HG02610 (cell line): ENCODE measurements at regions not wholly inside any gene's neighbourhood (a gene's known extent, or its start where the extent isn't known, plus 50 kb on each side); places are given as distances from the start of the nearest gene placed in this dataset.
"Not testable (repeated sequence)": the region's sequence is repeated elsewhere in the genome, so short reads cannot be mapped to it uniquely, and the experiment has no call there.

Experiments used
- ATAC-seq: cut with Tn5 transposase; IDR thresholded peaks from one replicate; pipeline ENCODE4 v1.9.1; 2021; ENCODE audit warnings: mild to moderate bottlenecking, moderate library complexity; ENCODE audit not compliant: unreplicated experiment

DNA sequence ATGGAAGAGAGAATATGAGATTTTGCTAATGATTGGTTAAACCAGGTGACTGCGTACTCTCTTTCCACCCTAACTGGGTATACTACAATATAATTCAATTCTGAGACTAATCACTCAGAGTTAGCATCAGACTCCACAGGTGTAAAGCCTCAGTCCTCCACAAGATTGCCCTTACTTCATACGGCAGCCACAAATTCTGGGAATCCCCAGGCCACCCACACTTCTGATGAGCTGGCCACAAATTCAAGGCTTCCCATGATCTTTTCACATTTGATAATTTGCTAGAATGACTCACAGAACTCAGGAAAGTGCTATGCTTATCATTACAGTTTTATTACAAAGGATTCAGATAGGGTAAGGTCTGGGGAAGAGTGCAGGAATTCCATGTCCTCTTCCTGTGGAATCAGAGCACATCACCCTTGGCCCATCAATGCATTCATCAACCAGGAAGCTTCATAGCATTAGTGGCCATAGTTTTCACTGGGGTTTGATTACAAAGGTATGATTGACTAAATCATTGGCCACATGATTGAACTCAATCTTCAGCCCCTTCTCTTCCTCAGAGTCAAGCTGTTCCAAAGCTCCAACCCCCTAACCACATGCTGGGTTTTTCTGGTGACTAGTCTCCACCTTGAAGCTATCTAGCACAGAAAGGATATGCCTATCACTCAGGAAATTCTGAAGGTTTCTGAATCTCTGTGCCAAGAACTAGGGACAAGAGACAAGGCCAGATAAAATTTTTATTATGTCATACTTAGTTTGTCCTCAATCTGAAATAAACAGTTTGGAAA lies 131.7 kb downstream of the HHIPL2 start:
- no peak for ATAC-seq

DNA sequence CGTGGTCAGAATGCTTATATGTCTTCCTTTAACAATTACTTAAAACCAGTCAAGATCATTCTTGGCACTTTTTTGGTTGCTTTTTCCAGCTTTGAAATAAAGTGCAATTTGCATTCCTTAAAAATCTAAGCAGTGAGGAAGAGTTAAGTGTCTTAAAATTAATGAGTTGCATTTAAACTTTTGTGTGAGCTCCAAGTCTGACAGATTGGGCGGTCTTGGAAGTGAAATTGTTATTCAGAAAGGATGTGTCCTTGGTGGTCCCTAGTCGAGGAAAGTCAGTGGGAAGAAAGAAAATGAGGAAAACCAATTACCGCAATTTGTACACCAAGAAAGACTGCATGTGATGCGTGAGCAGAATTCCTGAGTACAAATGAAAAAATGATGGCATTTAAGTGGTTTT lies 132.5 kb downstream of the HHIPL2 start:
- no peak for ATAC-seq

DNA sequence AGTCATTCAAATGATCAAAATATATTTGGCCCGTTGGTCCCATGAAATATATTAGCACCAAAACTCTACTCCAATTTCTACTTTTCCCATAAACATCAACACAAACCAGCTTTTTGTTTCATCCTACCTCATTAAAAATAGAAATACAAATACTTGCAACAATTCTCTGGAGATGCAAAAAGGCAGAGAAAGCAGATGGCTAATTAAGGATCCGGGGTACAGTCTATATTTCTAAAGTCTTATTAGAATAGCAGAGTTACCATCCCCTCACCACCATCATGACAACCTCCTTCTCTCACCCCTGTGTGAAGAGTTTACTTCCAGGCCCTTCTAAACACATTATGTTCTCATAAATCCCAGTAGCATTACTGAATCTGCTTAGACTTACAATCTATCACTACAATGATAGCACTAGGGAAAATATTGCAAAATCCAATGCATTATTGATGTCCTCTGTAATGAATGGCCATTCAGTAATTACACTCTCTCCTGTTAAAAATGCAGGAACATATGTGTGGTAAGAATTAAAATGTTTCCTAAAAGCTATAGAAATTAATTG lies 133.8 kb downstream of the HHIPL2 start:
- ATAC-seq = no peak

DNA sequence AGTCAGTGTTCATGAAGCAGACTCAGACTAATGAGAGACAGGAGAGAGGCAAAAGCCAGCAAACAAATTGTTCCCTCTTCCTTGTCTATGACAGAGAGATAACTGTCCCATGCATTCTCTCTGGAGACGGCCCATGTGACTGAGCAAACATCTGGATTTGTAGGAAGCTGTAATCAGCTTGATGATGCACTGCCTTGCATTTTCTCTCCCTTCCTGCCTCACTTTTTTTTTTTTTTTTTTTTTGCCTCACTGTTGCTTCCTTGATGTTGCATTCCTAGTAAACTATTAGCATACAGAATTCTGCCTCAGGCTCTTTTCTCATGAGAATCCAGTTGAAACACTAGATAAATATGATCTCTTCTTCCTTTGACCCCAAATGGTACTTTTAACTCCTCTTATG lies 134.5 kb downstream of the HHIPL2 start:
- ATAC-seq = no peak

DNA sequence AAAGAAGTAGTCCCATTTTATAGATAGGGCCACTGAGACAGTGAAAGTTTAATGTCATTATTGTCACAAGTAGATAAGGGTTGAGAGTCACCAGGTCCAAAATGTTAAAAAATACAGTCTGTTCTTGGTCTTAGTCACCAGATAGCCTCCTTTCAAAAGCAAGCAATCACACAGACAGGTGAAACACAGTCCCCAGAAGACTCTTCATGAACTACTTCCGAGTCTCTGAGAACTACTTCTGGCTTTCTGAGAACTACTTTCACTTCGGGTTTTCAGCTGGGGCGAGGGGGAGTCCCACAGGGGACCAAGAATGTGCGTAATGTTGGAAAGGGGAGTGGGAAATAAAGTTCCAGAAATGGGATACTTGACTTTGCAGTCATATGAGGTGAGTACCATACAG lies 143.2 kb downstream of the HHIPL2 start:
- peak; percentile 50 for ATAC-seq

DNA sequence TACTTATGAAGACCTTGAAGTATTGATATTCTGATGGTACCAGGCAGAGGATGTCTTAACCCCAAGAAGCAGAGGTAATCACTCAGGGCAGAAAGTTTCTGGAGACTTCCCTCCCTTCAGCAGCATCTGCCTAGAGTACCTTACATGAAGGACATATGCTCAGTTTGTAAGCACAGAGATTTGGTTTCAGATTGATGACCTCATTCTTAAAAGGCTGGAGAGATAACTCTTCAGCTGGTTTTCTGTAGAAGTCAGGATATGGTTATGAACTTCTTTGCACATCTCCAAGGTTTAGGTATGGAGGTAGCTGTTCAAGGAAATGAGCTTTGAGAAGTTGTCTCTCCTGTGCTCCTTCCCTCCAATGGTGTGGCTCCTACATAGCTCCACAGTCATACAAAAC lies 148.7 kb downstream of the HHIPL2 start:
- ATAC-seq = no peak

DNA sequence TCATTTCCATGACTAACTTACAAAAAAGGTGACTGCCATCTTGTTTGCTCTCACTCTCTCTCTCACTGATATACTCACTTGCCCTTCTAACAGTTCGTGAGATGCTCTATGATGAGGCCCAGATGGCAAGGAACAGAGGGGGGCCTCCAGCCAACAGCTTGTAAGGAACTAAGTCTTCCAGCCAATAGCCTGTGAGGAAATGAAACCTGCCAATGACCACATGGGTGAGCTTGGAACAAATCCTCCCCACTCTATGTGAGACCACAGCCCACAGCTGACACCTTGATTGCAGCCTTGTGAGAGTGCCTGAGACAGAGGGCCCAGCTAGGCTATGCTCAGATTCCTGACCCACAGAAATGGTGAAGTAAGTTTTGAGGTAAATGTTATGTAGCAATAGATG lies 153.7 kb downstream of the HHIPL2 start:
- ATAC-seq = no peak

DNA sequence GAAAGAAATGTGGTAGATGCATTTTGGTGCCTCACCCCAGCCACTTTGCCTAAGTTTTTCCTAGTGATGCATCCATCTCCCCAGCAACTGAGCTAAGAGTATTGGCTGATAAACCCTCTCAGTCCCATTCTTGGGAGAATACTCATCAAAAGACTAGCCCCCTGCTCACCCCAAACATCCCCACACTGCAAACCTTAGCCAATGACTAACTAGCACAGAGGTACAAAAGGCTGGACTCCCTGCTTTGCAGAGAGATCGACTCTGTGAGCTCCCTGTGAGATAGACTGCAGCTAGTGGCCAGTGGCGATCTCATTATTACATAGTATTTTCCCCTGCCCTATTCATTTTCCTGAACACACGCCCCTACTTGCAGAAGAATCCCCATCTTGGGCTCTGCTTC lies 155.3 kb downstream of the HHIPL2 start:
- no peak for ATAC-seq

DNA sequence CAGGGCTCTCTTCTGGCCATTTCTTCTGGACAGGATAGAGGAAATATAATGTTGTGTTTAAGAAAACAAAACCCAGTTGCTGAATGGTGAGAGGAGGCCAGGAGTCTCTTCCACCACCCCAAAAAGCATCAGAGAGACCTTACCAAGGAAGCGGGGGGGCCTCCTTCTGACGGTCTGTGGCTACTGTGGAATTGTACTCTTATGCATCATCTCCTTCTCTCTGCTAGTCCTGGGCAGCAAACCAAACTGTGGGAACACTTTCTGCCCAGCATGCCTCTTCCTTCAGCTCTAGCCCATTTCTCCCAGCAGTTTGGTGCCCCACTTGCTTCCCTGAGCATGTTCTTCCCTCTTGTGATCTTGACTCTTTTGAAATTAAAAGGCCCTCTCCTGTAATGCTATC lies 157.7 kb downstream of the HHIPL2 start:
- no peak for ATAC-seq

DNA sequence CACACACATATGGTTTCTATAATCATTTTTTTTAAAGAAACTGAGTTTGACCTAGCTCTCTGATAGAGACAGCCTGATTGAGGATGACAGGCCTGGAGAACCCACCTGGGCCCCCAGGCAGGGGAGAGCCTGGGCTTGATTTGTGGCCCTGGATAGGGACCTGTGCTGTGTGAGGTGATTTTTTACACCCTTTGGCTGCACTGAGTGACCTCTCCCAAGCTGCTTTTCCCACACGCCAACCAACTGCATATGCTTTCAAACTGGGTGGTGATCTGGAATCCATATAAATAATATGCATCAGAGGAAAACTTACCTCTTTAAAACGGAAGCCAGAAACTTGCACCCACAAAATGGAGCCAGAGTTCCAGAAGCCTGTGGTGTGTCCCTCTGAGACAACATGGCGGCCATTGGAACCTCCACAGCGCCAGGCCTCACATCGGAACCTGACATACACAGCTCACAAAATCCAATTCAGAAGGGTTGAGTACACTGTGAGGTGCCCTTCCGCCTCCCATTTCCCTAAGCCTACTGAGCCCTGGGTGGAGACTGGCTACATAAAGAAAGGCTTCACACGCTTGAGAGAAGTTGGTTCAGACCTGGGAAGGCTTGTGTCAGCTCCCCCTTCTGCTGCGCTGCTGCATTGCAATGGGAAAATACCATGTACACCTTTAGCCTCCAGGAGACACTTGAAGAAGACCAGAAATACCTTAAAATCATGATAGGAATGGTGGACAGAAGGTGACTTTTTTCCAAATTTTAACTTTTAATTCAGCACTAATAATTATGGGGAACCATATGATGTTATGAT lies 160.7 kb downstream of the HHIPL2 start:
- no peak for ATAC-seq

DNA sequence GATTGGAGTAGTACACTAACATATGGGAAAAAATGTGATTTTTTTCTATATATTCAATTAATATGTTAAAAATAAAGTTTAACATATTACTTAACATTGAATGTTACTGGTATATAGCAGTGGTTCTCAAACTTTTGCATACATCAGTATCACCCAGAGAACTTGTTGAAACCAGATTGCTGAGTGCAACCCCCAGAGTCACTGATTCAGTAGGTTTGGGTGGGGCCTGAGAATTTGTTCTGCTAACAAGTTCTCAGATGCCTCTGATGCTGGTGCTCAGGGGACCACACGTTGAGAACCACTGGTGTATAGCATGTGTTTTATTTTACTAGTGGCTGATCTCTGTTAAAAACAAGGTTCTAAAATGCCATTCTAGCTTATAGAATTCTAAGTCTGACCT lies 161.9 kb downstream of the HHIPL2 start:
- ATAC-seq = no peak

DNA sequence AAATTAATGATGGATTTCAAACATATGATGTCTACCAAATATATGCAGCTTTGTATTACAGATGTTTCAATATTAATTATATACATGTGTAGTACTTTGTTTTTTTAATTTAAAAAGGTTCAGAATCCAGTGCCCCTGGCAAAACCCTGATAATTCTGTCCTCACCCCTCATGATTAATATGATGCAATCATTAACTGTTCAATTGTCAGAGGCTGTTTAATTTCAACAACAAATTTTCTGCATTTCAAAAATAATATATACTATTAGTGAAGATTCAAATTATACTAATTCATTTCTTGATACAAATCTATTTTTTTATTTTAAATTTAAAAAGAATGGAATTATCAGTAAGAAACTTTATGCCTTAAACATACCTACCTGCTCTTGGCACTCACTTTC lies 162.6 kb downstream of the HHIPL2 start:
- no peak for ATAC-seq

DNA sequence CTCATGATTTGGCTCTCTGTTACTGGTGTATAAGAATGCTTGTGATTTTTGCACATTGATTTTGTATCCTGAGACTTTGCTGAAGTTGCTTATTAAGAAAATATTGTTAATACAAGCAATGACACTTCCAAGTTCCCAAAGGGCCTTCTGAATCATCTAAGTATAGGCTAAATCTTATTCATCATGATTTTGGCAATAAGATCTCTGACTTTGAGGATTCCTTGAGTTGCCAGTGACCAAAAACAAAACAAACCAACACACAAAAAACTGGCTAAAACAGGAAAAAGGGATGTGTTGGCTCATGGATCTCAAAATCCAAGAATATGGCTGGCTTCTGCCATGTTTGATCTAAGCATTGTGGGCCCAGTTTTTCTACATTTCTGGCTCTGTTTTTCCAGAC lies 163.4 kb downstream of the HHIPL2 start:
- no peak for ATAC-seq

DNA sequence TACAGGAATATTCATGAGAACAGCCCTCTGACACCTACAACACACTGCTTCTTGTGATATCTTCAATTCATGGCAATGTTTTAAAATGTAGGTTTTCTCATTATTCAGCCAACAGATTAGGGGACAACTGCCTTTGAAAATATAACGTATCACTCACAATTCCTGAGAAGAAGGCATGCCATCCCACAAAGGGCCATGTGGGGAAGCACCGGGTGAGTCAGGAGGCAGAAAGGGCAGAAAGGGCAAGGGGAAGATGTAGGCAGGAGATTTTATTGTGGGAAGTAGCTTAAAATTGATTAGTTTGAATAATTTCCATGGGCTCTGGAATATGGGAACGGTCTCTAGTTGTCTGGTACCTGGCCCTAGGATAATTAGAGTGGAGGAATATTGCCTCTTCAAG lies 165.7 kb downstream of the HHIPL2 start:
- ATAC-seq = no peak

DNA sequence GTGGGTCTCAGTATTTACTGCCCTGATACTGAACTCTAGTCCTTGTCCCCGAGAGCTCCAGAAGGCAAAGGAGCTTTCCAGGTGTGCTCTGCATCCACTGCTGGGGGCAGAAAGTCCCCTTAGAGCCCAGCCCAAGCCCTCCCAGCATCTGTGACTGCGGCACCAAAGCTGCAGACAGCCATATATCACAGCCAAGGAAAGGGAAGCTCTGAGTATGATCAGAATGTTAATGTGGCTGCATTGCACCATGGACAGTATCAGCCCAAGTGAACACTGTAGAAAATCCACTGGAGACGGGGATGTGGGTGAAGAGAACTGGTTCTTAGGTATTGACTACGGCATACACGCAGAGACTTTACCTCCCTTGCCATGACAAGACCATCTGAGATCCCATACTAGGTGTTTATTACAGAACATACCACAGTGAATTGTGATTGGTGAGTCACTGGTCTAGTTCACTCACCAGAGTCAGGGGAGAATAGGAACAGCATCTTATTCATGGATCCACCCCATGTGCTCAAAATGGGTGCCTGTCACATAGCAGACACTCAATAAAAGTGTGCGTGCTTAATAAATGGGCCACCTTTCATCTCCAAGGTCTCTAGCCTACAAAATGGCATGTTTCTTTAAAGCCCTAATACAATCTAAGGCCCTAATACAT lies 170.3 kb downstream of the HHIPL2 start:
- no peak for ATAC-seq

DNA sequence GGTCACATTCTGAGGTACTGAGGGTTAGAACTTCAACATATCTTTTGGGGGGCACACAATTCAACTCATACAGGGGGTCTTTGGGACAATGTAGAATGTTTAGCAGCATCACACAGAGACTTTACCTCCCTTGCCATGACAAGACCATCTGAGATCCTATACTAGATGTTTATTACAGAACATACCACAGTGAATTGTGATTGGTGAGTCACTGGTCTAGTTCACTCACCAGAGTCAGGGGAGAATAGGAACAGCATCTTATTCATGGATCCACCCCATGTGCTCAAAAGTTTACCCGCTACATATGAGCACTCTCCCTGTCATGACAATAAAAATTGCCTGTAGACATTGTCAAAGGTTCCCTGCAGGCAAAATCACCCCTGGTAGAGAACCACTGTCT lies 171.1 kb downstream of the HHIPL2 start:
- not testable (repeated sequence) for ATAC-seq

DNA sequence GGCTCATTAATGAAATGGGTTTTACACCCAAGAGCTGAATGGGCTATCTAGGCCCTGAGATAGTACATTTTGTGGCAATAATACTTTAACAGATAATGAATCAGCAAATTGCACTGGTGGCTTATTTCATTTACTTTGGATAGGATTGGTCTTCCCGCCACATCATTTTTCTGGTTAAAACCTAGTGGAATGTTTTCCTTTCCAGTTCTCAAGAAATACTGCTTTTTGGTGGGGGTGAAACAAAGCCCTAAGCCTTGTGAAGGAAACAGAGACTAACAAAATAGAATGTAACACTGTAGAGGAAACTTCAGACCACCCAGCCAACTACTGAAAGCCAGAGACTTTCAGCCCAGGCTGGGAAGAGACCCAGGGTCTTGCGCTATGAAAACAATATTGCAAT lies 172.2 kb downstream of the HHIPL2 start:
- no peak for ATAC-seq

DNA sequence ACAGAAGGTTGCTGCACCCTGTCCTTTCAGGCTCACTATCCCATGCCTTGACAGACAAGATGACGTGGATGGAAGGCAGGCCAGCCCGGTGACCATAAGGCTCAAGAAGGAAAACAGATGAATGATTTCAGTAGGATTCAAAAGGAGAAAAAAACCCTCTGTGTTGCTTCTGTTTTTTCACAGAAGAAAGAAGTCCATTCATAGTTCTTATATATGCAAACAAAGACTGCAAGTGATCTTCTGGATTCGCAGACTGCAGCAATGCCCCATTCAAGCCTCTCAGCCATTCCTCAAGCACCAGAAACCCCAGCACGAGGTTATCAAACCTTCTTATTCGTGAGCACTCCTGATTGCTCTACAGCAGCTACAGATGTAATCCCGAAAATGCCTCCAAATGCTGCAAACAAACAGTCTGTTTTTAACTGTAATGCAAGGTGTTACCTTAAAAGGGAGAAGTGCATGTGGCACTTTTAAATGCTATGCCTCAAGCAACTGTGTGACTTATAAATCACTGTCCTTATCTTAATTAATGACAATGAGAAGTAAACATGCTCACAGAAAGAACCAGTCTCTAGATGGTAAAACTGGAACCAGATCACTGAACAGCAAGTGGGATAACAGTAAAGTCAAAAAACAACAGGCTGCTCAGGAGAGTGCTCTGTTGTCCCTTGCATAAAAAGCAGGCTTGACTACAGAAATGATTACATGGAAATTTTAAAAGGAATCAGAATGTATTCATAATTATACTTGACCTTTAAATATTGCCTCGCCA lies 173.9 kb downstream of the HHIPL2 start:
- no peak for ATAC-seq

DNA sequence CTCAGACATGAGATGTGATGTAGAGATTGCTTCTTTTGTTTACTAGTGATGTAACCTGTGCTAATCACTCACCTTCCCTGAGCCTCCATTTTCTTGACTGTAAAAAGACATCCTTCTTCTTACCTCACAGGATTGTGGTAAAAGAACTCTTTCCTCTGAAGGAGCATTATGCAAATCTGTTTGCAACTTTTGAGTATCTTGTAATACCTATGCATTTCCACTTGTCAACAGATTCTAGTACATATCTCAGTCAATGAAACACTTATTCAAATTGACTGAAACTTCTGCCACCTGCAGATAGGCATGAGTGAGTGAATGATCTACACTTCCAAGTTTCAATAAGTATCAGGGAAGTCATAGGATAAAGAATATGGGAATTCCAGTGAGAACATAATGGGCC lies 174.7 kb downstream of the HHIPL2 start:
- ATAC-seq = peak; percentile 44

DNA sequence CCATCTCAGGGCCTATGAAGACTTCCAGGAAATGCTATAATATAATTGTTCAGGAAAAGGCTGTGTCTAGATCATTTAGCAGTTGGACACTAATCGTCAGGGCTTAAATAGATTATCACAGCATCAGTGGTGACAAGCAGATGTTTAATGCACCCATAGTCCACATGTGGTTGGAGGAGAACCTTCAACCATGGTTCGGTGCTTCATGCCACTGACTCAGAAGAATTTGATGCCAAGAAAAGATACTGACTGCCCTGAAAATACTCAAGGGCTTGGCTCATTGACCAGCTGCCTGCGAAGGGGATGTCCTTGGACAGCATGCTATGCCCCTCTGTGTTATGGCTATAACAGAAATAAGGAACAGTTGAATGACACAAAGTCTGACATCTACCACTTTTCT lies 175.7 kb downstream of the HHIPL2 start:
- no peak for ATAC-seq
